ENCODE measurements at regions not wholly inside any gene's neighbourhood (a gene's known extent, or its start where the extent isn't known, plus 50 kb on each side); places are given as distances from the start of the nearest gene placed in this dataset.
"Not testable (repeated sequence)": the region's sequence is repeated elsewhere in the genome, so short reads cannot be mapped to it uniquely, and the experiment has no call there.

GRCh38 chr3:10653866-10654611 lies 148.7 kb upstream of the ATP2B2 start:
- no peak for DNase-seq (ENCODE audit: low read depth in 4 of 4, low spot score in 2 of 4)

GRCh38 chr3:10655105-10655504 lies 149.7 kb upstream of the ATP2B2 start:
- DNase-seq (ENCODE audit: low read depth in 4 of 4, low spot score in 2 of 4) = no peak

- not testable (repeated sequence) for DNase-seq (ENCODE audit: low read depth in 4 of 4, low spot score in 2 of 4)
Measured at GRCh38 chr3:10657339-10657738, 152.0 kb upstream of the ATP2B2 start.

- DNase-seq (ENCODE audit: low read depth in 4 of 4, low spot score in 2 of 4) = no peak
Measured at GRCh38 chr3:10665592-10665991, 150.4 kb upstream of the SLC6A11 start.

GRCh38 chr3:10666621-10667020 lies 149.4 kb upstream of the SLC6A11 start:
- DNase-seq (ENCODE audit: low read depth in 4 of 4, low spot score in 2 of 4) = no peak

- no peak for DNase-seq (ENCODE audit: low read depth in 4 of 4, low spot score in 2 of 4)
Measured at GRCh38 chr3:10667269-10667668, 148.8 kb upstream of the SLC6A11 start.

- no peak for DNase-seq (ENCODE audit: low read depth in 4 of 4, low spot score in 2 of 4)
Measured at GRCh38 chr3:10667901-10668476, 148.0 kb upstream of the SLC6A11 start.

GRCh38 chr3:10669490-10670048 lies 146.5 kb upstream of the SLC6A11 start:
- DNase-seq (ENCODE audit: low read depth in 4 of 4, low spot score in 2 of 4) = no peak

- peak; percentile 13 to 48 (median 40) for DNase-seq (ENCODE audit: low read depth in 4 of 4, low spot score in 2 of 4)
Measured at GRCh38 chr3:10672422-10672821, 143.6 kb upstream of the SLC6A11 start.

- no peak for DNase-seq (ENCODE audit: low read depth in 4 of 4, low spot score in 2 of 4)
Measured at GRCh38 chr3:10674578-10674977, 141.4 kb upstream of the SLC6A11 start.

GRCh38 chr3:10676905-10677304 lies 139.1 kb upstream of the SLC6A11 start:
- no peak for DNase-seq (ENCODE audit: low read depth in 4 of 4, low spot score in 2 of 4)

- no peak for DNase-seq (ENCODE audit: low read depth in 4 of 4, low spot score in 2 of 4)
Measured at GRCh38 chr3:10678796-10679376, 137.1 kb upstream of the SLC6A11 start.

- no peak for DNase-seq (ENCODE audit: low read depth in 4 of 4, low spot score in 2 of 4)
Measured at GRCh38 chr3:10680796-10681195, 135.2 kb upstream of the SLC6A11 start.

- no peak for DNase-seq (ENCODE audit: low read depth in 4 of 4, low spot score in 2 of 4)
Measured at GRCh38 chr3:10682692-10683091, 133.3 kb upstream of the SLC6A11 start.

- no peak for DNase-seq (ENCODE audit: low read depth in 4 of 4, low spot score in 2 of 4)
Measured at GRCh38 chr3:10683106-10683505, 132.9 kb upstream of the SLC6A11 start.

GRCh38 chr3:10688126-10688525 lies 127.9 kb upstream of the SLC6A11 start:
- DNase-seq (ENCODE audit: low read depth in 4 of 4, low spot score in 2 of 4) = no peak

GRCh38 chr3:10688548-10689172 lies 127.4 kb upstream of the SLC6A11 start:
- no peak for DNase-seq (ENCODE audit: low read depth in 4 of 4, low spot score in 2 of 4)

- no peak for DNase-seq (ENCODE audit: low read depth in 4 of 4, low spot score in 2 of 4)
Measured at GRCh38 chr3:10692039-10692622, 123.9 kb upstream of the SLC6A11 start.

- DNase-seq (ENCODE audit: low read depth in 4 of 4, low spot score in 2 of 4) = no peak
Measured at GRCh38 chr3:10693457-10693856, 122.6 kb upstream of the SLC6A11 start.

- DNase-seq (ENCODE audit: low read depth in 4 of 4, low spot score in 2 of 4) = no peak
Measured at GRCh38 chr3:10694179-10694578, 121.8 kb upstream of the SLC6A11 start.

GRCh38 chr3:10695186-10695585 lies 120.8 kb upstream of the SLC6A11 start:
- not testable (repeated sequence) for DNase-seq (ENCODE audit: low read depth in 4 of 4, low spot score in 2 of 4)

All from left renal cortex interstitium (tissue), 4 donors.